HG02642 (cell line): ENCODE measurements at regions not wholly inside any gene's neighbourhood (a gene's known extent, or its start where the extent isn't known, plus 50 kb on each side); places are given as distances from the start of the nearest gene placed in this dataset.
"Not testable (repeated sequence)": the region's sequence is repeated elsewhere in the genome, so short reads cannot be mapped to it uniquely, and the experiment has no call there.

Experiments
- ATAC-seq: cut with Tn5 transposase; IDR thresholded peaks from one replicate; pipeline ENCODE4 v1.9.1; 2021; ENCODE audit warnings: mild to moderate bottlenecking; ENCODE audit not compliant: unreplicated experiment, poor library complexity

DNA sequence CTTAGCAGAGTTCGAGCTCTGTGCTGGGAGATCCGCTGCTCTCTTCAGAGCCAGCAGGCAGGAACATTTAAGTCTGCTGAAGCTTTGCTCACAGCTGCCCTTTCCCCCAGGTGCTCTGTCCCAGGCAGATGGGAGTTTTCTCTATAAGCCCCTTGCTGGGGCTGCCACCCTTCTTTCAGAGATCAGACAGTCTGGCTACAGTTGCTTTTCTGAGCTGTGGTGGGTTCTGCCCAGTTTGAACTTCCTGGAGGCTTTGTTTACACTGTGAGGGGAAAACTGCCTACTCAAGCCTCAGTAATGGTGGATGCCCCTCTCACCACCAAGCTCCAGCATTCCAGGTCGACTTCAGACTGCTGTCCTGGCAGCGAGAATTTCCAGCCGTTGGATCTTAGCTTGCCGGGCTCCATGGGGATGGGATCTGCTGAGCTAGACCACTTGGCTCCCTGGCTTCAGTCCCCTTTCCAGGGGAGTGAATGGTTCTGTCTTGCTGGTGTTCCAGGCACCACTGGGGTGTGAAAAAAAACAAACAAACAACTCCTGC is 222.7 kb downstream of the UTRN start:
- ATAC-seq = not testable (repeated sequence)

DNA sequence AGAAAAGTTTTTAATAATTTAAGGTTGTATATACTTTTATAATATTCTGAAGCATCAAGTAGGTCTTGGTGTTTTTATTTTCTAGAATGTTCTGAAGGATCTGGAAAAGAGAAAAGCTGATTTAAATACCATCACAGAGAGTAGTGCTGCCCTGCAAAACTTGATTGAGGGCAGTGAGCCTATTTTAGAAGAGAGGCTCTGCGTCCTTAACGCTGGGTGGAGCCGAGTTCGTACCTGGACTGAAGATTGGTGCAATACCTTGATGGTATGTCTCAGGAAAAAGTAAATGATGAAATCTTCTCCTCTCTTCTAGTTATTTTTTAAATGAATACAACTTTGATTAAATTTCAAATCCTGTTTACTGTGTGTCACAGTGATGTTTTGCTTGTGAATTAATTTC is 225.7 kb downstream of the UTRN start:
- ATAC-seq = no peak

GRCh38 chr6:144515761-144516160 is 230.6 kb downstream of the UTRN start:
- ATAC-seq = no peak

- no peak for ATAC-seq
Measured at GRCh38 chr6:144519426-144519825, 234.3 kb downstream of the UTRN start.

DNA sequence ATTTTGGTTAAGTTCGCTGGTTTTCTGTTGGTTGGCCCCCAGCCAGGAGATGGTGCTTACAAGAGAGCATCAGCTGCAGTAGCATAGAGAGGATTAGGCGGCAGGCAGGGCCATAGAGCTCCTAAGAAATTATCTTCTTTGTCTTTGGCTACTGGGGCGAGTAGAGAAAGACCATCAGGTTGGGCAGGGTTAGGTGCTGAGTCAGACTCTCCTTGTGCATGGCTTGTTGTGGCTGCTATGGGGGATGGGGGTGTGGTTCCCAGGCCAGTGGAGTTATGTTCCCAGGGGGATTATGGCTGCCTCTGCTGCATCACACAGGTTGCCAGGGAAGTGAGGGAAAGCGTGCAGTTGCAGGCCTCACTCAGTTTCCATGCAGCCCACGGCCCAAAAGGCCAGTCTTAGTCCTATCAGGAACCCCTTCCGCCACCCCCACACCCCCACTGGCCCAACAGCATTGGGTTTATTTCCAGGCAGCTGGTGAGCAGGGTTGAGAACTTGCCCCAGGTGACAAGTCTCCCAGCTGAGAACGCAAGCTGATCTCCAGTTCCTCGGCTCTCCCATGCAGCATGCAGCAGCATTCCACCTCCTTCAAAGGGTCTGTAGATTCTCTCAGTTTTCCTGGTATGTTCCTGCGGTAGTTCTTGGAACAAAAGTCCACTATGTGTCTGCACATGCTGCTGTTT is 243.7 kb downstream of the UTRN start:
- no peak for ATAC-seq

GRCh38 chr6:144530118-144530517 is 245.0 kb downstream of the UTRN start:
- ATAC-seq = no peak

DNA sequence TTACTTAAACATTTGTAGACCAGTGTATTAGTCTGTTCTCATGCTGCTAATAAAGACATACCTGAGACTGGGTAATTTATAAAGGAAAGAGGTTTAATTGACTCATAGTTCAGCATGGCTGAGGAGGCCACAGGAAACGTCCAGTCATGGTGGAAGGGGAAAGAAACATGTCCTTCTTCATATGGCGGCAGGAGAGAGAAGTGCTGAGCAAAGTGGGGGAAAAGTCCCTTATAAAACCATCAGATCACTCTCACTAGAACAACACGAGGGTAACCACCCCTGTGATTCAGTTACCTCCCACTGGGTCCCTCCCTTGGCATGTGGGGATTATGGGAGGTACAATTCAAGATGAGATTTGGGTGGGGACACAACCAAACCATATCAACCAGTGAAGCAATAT is 247.1 kb downstream of the UTRN start:
- ATAC-seq = not testable (repeated sequence)

- no peak for ATAC-seq
Measured at GRCh38 chr6:144534180-144534579, 249.0 kb downstream of the UTRN start.

- no peak for ATAC-seq
Measured at GRCh38 chr6:144535630-144536029, 250.5 kb downstream of the UTRN start.

DNA sequence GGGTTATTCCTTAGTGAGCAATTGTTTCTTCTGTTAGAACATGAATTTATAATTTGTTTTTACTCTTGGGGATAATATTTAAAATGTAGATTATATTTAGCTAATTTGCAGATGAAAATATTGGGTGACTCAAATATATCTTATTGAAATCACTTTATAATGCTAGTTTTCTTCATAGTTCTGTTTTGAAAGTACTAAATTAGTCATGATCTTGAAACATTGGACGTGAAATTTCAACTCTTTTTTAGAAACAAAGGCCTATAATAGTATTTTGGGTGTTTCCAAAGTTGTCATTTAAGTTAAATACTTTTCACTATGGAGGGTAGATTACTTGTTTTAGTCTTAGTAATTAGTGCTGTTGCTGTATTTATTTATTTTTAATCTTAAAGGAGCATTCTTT is 250.9 kb downstream of the UTRN start:
- no peak for ATAC-seq

DNA sequence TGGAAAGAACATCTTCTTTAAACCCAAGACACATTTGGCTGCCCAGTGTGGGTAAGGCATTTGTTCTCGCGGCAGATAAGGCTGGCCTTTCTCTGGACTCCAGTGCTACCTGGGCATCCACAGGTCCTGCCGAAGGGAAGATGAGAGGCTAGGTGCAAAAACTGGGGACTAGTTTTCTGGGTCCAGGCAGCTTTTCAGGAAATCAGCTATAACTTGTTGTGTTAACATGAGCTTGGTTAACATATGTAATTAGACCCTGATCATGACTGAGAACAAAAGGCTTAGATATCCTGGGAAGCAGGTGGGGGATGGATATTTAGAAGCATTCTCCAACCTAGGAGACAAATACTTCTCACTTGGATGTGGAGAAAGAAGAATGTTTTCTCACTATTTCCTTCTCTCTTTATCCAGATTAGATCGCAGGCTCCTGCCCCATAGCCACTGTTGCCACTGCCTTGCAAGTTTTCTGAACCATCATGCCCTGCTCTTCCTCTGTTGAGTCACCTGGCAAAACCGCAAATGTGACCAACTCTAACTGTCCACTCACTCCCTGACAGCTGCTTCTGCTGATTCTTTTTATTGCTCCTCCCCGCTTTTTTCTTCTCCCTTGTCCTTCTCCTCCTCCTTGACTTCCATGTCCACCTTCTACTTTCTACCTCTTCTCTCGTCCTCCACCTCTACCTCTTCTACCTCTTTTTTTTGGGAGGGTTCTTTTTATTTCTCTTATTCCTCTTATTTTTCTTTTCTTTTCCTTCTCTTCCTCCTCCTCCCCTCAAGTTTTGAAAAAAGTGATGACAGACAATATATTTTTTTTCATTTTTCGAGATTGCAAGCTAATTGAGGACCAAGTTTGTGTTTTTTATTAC is 258.1 kb downstream of the UTRN start:
- ATAC-seq = no peak

DNA sequence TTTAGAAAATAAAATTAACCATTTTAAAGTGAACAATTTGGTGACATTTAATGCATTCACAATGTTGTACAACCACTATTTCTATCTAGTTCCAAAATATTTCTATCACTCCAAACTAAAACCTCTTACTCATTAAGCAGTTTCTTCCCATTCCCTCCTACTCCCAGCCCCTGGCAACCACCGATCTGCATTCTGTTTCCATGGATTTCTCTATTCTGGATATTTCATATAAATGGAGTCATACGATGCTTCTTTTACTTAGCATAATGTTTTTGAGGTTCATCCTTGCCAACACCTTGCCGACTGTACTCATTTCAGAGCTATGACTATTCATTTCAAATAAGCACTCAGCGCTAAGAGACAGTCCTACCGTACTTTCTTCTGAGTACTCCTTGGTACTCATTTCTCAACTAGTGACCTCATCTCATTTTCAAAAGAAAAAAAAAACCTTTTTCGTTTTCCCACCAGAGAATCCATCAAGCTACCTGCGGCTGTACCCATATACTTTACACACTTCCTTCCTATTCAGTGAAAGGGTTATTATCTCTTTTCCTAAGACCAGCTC is 259.2 kb downstream of the UTRN start:
- ATAC-seq = no peak

DNA sequence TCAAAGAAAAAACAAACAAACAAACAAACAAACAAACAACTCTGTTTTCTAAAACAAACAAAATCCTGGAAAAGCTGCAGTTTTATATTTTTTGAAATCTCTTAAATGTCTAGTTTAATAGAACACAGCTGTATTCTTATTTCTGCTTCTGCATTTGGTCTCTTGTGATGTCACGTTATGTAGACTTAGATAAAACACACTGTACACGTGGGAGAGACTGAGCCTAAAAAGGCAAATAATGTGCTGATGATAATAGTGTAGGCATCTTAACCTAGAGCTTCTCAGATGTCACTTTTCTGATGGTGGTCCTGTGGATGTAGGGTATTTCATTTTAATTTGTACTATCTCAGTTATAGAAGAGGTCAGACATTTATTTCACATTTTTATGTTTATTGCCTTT is 261.7 kb downstream of the UTRN start:
- no peak for ATAC-seq

DNA sequence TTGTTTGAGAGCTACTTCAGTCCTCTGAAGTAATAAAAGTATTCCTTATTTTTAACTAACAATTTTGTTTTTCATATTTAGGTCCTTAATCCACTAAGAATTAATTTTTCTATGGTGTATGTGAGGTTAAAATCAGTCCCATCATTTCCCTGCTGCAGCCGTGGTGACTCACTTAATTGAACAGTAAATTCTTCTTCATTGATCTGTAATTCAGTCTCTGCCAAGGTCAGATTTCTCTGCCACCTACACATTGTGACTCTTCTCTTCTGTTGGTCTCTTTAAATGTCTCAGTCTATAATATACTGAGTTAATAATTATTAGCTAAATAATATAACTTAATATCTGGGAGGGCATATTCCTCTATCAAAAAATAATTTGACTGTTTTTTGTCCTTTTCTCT is 262.3 kb downstream of the UTRN start:
- ATAC-seq = no peak

GRCh38 chr6:144548536-144548935 is 263.4 kb downstream of the UTRN start:
- ATAC-seq = no peak

- ATAC-seq = no peak
Measured at GRCh38 chr6:144549837-144550747, 265.0 kb downstream of the UTRN start.

DNA sequence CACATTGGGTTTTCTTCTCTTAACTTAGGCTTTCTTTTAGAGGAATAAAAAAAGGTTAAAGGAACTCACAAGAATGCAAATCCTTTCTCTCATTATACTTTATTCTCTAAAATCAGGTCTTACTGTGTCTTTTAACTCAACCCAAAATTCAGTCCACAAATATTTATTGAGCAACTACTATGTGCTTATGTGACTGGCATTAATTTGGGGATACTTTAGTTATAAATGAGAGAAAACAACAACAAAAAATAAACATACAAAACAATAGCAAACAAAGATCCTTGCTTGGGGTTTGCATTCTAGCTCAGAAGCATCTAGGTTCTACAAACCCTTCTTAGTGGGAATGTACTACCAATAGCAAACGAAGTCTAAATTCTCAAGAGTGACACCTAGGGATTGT is 266.2 kb downstream of the UTRN start:
- no peak for ATAC-seq

DNA sequence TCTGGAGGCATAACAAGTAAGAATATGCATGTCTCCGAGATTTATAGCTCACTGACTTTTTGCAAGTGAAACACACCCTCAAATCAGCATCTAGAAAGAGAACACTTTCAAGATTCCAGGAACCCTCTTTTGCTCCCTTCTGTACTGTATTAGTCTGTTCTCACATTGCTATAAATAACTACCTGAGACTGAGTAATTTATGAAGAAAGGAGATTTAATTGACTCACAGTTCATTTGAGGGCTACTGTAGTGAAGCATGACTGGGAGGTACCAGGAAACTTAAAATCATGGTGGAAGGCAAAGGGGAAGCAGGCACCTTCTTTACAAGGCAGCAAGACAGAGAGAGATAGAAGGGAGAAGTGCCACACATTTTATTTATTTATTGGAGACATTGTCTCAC is 269.9 kb downstream of the UTRN start:
- no peak for ATAC-seq

- no peak for ATAC-seq
Measured at GRCh38 chr6:144559865-144560593, 274.9 kb downstream of the UTRN start.
